WI38 (cell line): ENCODE measurements at regions not wholly inside any gene's neighbourhood (a gene's known extent, or its start where the extent isn't known, plus 50 kb on each side); places are given as distances from the start of the nearest gene placed in this dataset.
"Not testable (repeated sequence)": the region's sequence is repeated elsewhere in the genome, so short reads cannot be mapped to it uniquely, and the experiment has no call there.

Experiments used
- H3K4me3 ChIP-seq: 2 replicates; pipeline ENCODE4 v1.5.1; 2011; ENCODE audit warnings: low read depth, mild to moderate bottlenecking, control low read depth, low read length
- TF ChIP-seq, protein P1 (sequence below): IDR thresholded peaks from 2 replicates; pipeline ENCODE4 v1.5.1; 2012; ENCODE audit warnings: low read depth, mild to moderate bottlenecking, control low read depth, low read length

DNA sequence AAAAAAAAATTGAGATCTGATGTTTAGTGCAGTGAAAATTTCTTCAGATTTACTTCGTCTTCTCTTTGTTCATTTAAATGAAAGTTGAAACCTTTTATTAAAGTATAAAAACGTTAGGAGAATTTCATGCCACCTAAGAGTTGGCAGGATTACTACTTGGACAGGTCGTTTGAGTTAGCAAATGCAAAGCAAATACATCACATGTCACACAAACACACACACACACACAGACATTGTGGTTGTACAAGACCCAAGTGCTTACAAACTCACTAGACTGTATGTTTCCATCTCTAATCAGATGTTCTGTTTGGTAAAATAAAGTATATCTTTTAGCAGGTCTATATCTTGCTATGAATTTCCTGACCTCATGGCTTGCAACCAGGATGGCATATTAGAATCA lies 185.6 kb upstream of the COX10 start:
- TF ChIP-seq, protein P1, sequence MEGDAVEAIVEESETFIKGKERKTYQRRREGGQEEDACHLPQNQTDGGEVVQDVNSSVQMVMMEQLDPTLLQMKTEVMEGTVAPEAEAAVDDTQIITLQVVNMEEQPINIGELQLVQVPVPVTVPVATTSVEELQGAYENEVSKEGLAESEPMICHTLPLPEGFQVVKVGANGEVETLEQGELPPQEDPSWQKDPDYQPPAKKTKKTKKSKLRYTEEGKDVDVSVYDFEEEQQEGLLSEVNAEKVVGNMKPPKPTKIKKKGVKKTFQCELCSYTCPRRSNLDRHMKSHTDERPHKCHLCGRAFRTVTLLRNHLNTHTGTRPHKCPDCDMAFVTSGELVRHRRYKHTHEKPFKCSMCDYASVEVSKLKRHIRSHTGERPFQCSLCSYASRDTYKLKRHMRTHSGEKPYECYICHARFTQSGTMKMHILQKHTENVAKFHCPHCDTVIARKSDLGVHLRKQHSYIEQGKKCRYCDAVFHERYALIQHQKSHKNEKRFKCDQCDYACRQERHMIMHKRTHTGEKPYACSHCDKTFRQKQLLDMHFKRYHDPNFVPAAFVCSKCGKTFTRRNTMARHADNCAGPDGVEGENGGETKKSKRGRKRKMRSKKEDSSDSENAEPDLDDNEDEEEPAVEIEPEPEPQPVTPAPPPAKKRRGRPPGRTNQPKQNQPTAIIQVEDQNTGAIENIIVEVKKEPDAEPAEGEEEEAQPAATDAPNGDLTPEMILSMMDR = no peak
- H3K4me3 ChIP-seq = no peak overlapping the region

DNA sequence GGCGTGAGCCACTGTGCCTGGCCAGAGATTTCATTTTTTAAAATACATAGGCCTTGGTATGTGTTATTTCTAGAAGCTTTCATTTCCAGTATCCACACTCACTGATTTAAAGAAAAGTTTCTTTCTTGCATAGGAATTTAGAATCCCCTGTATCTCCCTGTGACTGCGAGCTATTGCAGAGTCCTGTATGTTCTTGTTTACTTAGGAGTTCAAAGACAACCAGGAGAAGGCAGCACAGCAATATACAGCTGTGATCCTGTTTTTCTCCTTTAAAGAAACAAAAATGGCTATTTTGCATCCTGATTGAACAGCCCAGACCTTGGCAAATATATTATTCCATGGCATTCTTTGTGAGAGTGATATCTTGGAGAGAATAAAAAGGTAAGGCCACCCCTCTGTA lies 185.0 kb upstream of the COX10 start:
- TF ChIP-seq, protein P1 = no peak

DNA sequence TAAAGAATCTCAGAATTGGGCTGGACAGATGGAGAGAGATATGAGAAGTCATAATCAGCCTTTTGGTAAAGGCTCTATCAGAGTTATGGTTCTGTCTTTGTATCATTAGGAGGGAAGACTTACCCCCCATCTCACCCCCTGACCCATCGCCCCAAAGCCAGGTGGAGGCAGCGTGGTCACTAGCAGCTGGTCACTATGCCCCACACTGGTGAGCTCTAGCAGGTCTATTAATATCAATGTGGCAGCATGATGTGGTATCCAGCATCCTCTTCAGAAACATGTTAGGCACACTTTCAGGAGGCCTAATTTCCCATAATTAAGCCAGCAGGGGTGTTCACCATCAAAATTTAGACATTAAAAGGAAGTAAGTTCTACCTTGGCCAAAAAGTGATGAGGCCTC lies 183.8 kb upstream of the COX10 start:
- TF ChIP-seq, protein P1 = no peak
- no peak overlapping the region for H3K4me3 ChIP-seq

More for the DNA sequence above, 185.0 kb upstream of the COX10 start:
- no peak overlapping the region for H3K4me3 ChIP-seq

DNA sequence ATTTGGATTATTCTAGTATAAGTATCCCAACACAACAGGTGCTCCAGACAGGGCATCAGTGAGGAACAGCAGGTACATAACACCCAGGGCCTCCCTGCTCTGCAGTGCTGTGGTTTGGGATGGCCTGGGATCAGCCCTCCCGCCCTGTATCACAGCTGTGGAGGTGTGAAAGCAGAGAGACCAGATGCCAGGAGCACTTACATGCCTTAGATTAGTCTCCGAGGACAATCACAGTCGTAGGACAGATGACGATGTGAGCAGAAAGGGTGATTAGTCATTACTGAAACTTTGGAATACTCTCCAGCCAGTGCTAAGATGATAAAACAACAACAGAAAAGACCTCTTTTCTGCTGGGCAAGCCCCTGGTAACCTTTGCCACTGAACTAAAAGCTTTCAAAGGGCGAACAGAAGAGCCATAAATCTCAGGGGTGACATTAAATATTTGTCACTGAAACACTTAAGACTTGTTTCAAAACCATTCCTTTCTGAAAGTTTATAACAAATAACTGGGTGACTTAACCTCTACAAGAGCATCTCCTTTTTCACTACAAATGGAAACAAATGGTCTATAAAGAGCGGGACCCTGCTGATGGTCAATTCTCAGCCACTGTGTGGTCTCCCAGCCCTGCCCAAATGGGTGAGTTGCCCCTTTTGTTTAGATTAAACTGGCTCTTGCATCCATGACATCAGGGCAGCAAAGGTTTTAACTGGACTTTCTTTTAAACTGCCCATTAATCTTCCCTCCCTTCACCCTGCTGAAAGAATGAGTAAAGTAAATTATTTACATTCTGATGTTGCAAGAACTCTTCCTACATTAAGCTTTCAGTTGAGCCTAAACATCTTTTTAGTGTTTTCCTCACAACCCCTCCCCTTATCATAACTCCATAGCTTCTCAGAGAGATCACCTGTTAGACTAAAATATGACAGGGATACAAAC lies 183.1 kb upstream of the COX10 start:
- 0 out of 2 replicates have a peak overlapping the region, but pooled peaks have one; percentile 4 for H3K4me3 ChIP-seq
- TF ChIP-seq, protein P1 = no peak

DNA sequence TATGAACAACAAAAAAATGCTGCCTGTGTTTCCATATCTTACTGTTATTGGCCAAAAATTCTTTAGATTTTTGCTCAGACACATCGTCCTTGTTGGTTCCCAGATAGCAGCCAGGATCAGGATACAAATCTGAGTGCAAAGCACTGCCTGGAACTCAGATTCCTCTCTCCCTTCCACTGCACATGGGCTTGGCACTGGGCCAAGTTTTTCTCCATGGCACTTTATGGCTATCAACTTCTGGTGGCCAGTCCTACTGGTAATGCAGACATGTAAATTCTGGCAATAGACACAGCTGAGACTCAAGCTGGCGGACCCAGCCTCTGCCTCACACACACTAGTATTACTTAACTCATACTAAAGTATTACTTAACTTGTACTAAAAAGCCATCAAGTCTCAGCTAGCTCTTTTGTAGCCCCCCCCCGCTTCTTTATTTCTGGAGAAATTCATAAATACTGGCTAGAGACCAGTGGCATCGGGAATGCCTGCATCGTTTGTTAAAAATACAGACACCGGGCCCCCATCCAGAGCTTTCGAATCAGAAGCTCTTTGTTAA lies 181.2 kb upstream of the COX10 start:
- TF ChIP-seq, protein P1 = no peak

DNA sequence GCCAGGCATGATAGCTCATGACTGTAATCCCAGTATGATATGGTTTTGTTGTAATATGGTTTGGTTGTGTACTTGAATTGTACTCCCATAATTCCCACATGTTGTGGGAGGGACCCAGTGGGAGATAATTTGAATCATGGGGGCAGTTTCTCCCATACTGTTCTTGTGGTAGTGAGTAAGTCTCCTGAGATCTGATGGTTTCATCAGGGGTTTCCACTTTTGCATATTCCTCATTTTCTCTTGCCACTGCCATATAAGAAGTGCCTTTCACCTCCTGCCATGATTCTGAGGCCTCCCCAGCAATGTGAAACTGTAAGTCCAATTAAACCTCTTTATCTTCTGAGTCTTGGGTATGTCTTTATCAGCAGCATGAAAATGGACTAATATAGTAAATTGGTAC lies 160.3 kb upstream of the COX10 start:
- H3K4me3 ChIP-seq = not testable (repeated sequence)

More for the DNA sequence above, 181.2 kb upstream of the COX10 start:
- H3K4me3 ChIP-seq = no peak overlapping the region

DNA sequence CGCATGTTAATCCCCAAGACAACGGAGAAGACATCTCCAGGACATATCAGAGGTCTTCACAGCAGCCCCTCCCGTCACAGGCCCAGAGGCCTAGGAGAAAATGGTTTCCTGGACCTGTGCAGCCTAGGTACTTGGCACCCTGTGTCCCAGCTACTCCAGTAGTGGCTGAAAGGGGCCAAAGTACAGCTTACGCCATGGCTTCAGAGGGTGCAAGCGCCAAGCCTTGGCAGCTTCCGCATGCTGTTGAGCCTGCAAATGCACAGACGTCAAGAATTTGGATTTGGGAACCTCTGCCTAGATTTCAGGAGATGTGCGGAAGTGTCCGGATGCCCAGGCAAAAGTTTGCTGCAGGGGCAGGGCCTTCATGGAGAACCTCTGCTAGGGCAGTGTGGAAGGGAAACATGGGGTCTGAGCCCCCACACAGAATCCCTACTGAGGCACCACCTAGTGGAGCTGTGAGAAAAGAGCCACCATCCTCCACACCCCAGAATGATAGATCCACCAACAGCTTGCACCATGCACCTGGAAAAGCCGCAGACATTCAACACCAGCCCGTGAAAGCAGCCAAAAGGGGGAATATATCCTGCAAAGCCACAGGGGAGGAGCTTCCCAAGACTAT lies 159.3 kb upstream of the COX10 start:
- TF ChIP-seq, protein P1 = no peak
- no peak overlapping the region for H3K4me3 ChIP-seq
